Thymus (tissue), 11 donors: ENCODE measurements at regions not wholly inside any gene's neighbourhood (a gene's known extent, or its start where the extent isn't known, plus 50 kb on each side); places are given as distances from the start of the nearest gene placed in this dataset.
"Not testable (repeated sequence)": the region's sequence is repeated elsewhere in the genome, so short reads cannot be mapped to it uniquely, and the experiment has no call there.

Experiments used
- DNase-seq, 9 donors: peaks; one replicate each; pipeline ENCODE4 v3.0.0-alpha.2; 2013; ENCODE audit warnings: low spot score in 9 of 9, low read depth in 6 of 9, missing footprints in 1 of 9
- H3K27ac ChIP-seq, 2 donors: one replicate each; pipeline ENCODE4 v1.5.1; 2013; ENCODE audit warnings: control low read depth in 1 of 2, low read depth in 1 of 2, low read length in 1 of 2, mild to moderate bottlenecking in 1 of 2, moderate library complexity in 1 of 2
- H3K27me3 ChIP-seq, 2 donors: one replicate each; pipeline ENCODE4 v1.5.1; 2013; ENCODE audit warnings: low read length in 1 of 2; ENCODE audit not compliant: control insufficient read depth in 2 of 2, insufficient read depth in 1 of 2
- H3K36me3 ChIP-seq, 2 donors: one replicate each; pipeline ENCODE4 v1.5.1; 2013; ENCODE audit warnings: low read length in 1 of 2, mild to moderate bottlenecking in 1 of 2, moderate library complexity in 1 of 2; ENCODE audit not compliant: control insufficient read depth in 2 of 2, insufficient read depth in 2 of 2
- H3K4me1 ChIP-seq, 2 donors: one replicate each; pipeline ENCODE4 v1.5.1; 2013; ENCODE audit warnings: low read length in 2 of 2; ENCODE audit not compliant: control insufficient read depth in 2 of 2, insufficient read depth in 2 of 2
- H3K4me3 ChIP-seq, 2 donors: one replicate each; pipeline ENCODE4 v1.5.1; 2013; ENCODE audit warnings: low read length in 2 of 2, control low read depth in 1 of 2, mild to moderate bottlenecking in 1 of 2
- H3K9me3 ChIP-seq, 2 donors: one replicate each; pipeline ENCODE4 v1.5.1; 2013; ENCODE audit warnings: low read length in 1 of 2, mild to moderate bottlenecking in 1 of 2; ENCODE audit not compliant: control insufficient read depth in 2 of 2, insufficient read depth in 1 of 2
- WGBS: extraction: QIAGEN DNeasy Blood & Tissue Kit; methylation state at CpG from one replicate; pipeline ENCODE4 v1.1.7; 2013; 5-methylcytosine and 5-hydroxymethylcytosine counted together
- donor health status: healthy.

GRCh38 chr5:82730913-82731312 is 346.3 kb downstream of the TMEM167A start:
- no peak for DNase-seq
- Histone ChIP-seq H3K9me3 (no peaks in the 10 kb centered on the region), H3K4me1 (no peaks in the 10 kb centered on the region), H3K27ac (no peak overlapping the region), H3K36me3 (no peaks in the 10 kb centered on the region), H3K4me3 (no peak overlapping the region), H3K27me3 (no peaks in the 10 kb centered on the region)
- WGBS, result 94% methylated on average over 7 of the region's 7 CpGs

- Histone ChIP-seq H3K9me3 (no peaks in the 10 kb centered on the region), H3K4me3 (no peak overlapping the region), H3K4me1 (no peaks in the 10 kb centered on the region), H3K36me3 (no peaks in the 10 kb centered on the region), H3K27ac (no peak overlapping the region), H3K27me3 (no peaks in the 10 kb centered on the region)
- no peak for DNase-seq
- 93% methylated on average over 9 of the region's 9 CpGs for WGBS
Measured at GRCh38 chr5:82728926-82729702, 348.1 kb downstream of the TMEM167A start.

- no peaks in the 10 kb centered on the region for H3K27me3 ChIP-seq
- H3K4me3 ChIP-seq, result no peak overlapping the region
- H3K27ac ChIP-seq, result no peak overlapping the region
- no peak for DNase-seq
- WGBS, result 79% methylated on average over 3 of the region's 3 CpGs
- no peaks in the 10 kb centered on the region for H3K36me3 ChIP-seq
- H3K9me3 ChIP-seq, result no peaks in the 10 kb centered on the region
- no peaks in the 10 kb centered on the region for H3K4me1 ChIP-seq
Measured at GRCh38 chr5:82723168-82723567, 354.0 kb downstream of the TMEM167A start.

- no peak for DNase-seq
- no peaks in the 10 kb centered on the region for H3K4me1 ChIP-seq
- H3K36me3 ChIP-seq, result no peaks in the 10 kb centered on the region
- no peak overlapping the region for H3K4me3 ChIP-seq
- H3K27ac ChIP-seq, result no peak overlapping the region
- H3K27me3 ChIP-seq, result no peaks in the 10 kb centered on the region
- H3K9me3 ChIP-seq, result no peaks in the 10 kb centered on the region
- WGBS, result 96% methylated on average over 1 of the region's 1 CpG
Measured at GRCh38 chr5:82721087-82721410, 356.1 kb downstream of the TMEM167A start.

GRCh38 chr5:82720213-82721086 is 356.7 kb downstream of the TMEM167A start:
- Histone ChIP-seq H3K9me3 (no peaks in the 10 kb centered on the region), H3K4me1 (no peaks in the 10 kb centered on the region), H3K36me3 (no peaks in the 10 kb centered on the region), H3K4me3 (no peak overlapping the region), H3K27ac (no peak overlapping the region), H3K27me3 (no peaks in the 10 kb centered on the region)
- WGBS, result 95% methylated on average over 6 of the region's 6 CpGs
- DNase-seq, result no peak

GRCh38 chr5:82719368-82719767 is 357.8 kb downstream of the TMEM167A start:
- peaks cover 0 to 3% of the 10 kb centered on the region in 2 donors for H3K9me3 ChIP-seq
- no peaks in the 10 kb centered on the region for H3K4me1 ChIP-seq
- no peak overlapping the region for H3K4me3 ChIP-seq
- 92% methylated on average over 1 of the region's 1 CpG for WGBS
- no peaks in the 10 kb centered on the region for H3K27me3 ChIP-seq
- no peak overlapping the region for H3K27ac ChIP-seq
- H3K36me3 ChIP-seq, result no peaks in the 10 kb centered on the region
- DNase-seq, result peak in 2 of 9 donors; percentile 1 to 18

- 96% methylated on average over 2 of the region's 2 CpGs for WGBS
- no peak overlapping the region for H3K4me3 ChIP-seq
- no peaks in the 10 kb centered on the region for H3K27me3 ChIP-seq
- DNase-seq, result no peak
- no peak overlapping the region for H3K27ac ChIP-seq
- H3K4me1 ChIP-seq, result no peaks in the 10 kb centered on the region
- peaks cover 0 to 3% of the 10 kb centered on the region in 2 donors for H3K9me3 ChIP-seq
- H3K36me3 ChIP-seq, result no peaks in the 10 kb centered on the region
Measured at GRCh38 chr5:82717738-82718137, 359.5 kb downstream of the TMEM167A start.

GRCh38 chr5:82714732-82715131 is 362.5 kb downstream of the TMEM167A start:
- not testable (repeated sequence) for DNase-seq, H3K4me1 ChIP-seq, H3K27me3 ChIP-seq, H3K36me3 ChIP-seq, H3K9me3 ChIP-seq, H3K27ac ChIP-seq, H3K4me3 ChIP-seq
- 98% methylated on average over 21 of the region's 21 CpGs for WGBS

GRCh38 chr5:82713811-82714210 is 363.4 kb downstream of the TMEM167A start:
- Histone ChIP-seq H3K4me3 (no peak overlapping the region), H3K27me3 (no peaks in the 10 kb centered on the region), H3K27ac (no peak overlapping the region), H3K9me3 (peaks cover 0 to 3% of the 10 kb centered on the region in 2 donors), H3K36me3 (no peaks in the 10 kb centered on the region), H3K4me1 (no peaks in the 10 kb centered on the region)
- DNase-seq, result no peak
- 97% methylated on average over 2 of the region's 2 CpGs for WGBS
